GM21717 (cell line): ENCODE measurements at regions not wholly inside any gene's neighbourhood (a gene's known extent, or its start where the extent isn't known, plus 50 kb on each side); places are given as distances from the start of the nearest gene placed in this dataset.
A peak's percentile ranks its signal among the peaks of the same experiment; 100 is the strongest.
"Not testable (repeated sequence)": the region's sequence is repeated elsewhere in the genome, so short reads cannot be mapped to it uniquely, and the experiment has no call there.

Experiments
- ATAC-seq: cut with Tn5 transposase; IDR thresholded peaks from one replicate; pipeline ENCODE4 v1.9.1; 2021; ENCODE audit warnings: mild to moderate bottlenecking, moderate library complexity; ENCODE audit not compliant: unreplicated experiment

DNA sequence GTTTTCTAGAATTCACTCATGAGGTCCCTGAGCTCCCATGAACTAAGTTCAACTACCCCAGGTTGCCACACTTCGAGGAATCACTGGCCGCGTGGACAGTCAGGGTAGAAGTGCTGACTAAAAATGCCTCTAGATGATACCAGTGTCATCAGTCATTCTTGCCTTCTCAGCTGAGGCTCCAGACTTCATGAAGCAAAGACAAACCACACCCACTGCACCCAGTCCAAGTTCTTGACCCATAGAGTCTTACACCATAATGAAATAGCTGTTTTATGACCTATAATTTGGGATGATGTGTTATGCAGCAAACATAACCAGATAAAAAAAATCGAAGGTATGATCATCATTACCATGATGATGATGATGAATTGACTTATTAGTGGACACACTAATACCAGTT is 632.9 kb upstream of the TLE4 start:
- ATAC-seq, result no peak

DNA sequence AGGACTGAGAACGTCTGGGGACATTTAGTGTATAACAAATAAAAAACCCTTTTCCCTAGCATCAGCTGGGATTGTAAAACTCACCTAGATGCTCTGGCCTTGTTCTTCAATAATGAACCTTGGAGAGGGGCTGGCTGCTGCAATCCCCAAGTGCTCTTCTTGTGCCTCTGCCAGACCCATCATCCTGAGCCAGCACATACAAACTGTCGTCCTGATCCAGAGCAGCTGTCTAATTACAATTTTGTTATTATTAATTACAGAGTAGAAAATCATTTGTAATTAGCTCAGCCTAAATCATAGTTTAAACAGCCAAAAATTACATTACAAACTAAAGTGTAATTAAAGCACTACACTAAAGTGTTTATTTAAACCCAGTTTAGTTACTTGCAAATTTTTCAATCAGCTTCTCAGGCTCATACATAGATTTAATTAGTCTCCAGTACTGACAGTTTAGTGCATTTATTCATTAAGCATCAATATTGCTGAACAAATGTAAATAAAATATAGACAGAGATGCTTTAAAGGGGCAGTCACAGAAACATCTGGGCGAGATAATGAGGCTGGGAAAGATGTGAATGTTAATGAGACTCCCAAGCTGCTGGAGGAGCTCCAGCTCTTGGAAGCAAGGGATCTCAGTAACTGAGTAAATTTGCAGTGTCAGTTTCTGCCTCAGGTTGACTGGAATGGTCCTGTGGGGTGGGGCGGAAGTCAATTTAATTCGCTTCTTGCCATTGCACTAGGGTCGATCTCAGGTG is 632.3 kb upstream of the TLE4 start:
- ATAC-seq, result no peak

DNA sequence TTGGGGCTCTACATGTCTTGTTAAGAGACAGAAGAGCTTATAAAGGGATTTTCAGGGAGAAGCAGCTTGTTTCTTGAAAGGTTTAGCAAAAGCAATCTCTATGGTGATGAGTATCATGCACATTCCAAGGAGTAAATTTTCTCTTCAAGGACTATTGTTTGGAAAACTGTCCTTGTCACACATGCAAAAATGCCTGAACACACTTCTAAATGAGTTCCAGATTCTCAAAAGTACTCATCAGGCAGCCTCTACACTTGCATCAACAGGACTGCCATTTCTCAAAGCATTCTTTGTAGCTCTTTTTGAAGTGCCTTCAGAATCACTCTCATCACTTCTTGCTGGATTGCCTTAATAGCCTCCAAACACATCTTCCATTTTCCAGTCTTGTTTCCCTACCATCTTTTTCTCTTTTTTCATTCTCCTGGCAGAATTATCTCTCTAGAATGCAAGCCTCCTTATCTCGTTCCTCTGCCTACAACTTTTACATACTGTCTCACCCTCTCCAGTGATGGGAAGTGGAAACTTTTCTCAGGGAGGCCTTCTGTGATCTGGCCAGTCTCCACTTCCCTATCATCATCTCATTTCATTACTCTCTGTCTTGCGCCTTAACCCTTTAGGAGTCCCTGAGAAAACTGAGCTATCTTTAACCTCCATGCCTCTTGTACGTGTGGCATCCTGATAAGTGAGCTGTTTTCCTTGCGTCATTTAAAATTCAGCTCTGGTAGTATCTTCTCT is 631.5 kb upstream of the TLE4 start:
- no peak for ATAC-seq

DNA sequence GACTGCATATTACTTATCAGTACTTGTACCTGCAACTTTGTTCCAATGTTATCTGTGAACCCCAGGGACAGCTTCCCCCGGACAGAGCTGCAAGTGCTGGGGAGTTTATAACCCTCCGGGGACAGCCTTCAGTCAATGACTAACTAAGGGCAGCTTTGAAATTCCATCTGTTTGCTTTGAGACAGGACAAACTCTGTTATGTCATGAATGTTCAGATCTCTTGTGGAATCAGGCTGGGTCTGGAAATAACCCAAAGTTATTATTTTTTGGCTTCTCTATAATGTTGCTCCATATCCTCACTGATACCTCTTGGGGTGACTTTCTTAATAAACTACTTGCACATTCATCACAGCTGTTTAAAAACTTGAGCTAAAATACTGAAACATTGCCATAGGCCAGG is 617.5 kb upstream of the TLE4 start:
- no peak for ATAC-seq

DNA sequence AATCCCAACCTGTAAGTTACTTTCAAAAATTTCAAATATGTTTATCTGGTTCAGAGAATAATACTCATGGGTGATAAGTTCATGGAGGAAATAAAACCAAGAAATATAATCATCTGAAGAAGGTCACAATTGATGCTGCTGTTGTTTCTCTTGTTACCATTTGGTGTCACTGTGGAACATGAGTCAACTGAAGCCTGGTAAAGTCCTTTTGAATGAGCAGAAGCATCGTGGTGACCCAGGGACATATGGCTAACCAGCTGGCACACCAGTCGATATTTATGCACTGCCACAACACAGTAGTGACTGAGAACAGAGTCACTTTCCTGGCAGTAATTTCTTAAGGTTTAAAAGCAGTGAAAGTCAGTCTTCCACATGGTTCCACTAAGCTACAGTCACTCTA is 612.9 kb upstream of the TLE4 start:
- ATAC-seq, result no peak

DNA sequence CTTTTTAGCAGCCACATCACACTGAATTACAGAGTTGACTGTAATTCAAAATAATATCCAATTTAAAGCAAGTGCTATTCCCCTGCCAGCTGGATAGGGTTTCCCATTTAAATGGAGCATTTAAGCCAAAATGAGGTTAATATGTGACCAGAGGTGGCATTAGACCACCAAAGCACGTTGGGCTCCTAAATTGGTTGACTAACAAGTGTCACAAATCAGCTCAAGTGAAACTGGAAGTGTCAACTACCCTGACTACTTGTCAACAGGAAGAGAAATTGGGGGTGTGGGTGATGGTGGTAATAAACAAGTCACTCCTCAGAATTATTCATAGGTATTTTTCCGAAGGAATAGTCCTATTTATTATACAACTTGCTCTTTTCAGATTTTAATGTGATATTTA is 609.6 kb upstream of the TLE4 start:
- ATAC-seq, result no peak

DNA sequence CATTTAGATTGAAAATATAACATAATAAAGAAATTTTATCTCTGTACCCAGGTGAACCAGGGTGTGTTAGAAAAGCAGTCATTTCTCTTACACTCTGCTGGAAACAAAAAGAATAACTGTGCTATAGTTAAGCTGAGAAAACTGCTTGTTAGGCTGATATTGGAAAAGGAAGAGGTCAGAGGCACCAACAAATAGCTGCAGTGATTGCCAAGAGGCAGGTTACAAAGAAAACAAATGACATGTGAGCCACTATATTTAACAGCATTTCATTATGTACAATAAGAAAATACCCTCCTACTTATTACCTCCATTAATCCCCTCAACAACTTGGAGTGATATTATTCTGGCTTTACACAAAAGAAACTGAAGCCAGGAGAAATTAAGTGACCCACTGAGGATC is 607.9 kb upstream of the TLE4 start:
- no peak for ATAC-seq

DNA sequence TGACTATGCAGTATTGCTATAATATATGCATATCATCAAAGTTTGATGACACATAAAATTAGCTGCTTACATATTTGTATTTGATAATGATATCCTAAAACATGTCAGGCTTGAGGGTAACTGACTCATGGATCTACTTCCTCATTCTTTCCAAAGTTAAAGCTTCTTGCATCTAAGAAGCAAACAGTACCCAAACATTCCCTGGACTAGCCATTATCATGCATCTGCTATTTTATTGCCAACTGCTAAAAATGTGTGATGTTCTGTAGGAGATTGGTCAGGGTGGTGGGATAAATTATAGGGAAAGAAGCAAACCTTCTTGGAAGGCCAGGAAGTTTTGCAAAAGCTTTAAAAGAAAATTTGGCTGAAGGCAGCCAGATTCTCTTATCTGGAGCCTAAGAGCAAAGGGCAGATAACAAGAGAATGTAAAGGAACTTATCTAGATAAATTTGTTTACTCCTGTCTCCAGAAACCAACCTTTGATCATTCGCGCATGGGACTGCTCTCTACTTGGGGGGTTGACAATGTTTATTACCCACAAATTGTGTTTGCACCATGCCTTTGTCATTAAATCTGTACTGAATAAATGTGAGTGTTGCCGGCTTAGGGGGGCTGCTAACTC is 604.1 kb upstream of the TLE4 start:
- no peak for ATAC-seq

DNA sequence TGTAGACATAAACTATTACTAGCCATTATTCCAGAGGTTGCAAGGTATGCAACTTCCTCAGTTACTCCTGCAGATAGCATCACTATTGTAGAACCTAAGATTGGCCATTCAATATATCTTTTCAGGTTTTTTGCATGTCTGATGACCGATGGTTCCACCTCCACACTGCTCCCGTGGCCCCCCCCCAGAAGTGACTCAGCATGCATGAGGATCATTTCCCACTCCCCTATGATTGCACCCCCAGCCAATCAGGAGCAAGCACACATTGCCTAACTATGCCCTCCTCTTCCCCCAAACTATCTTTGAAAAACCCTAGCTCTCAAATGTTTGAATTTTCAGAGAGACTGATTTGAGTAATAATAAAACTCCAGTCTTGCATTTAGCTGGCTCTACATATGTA is 601.4 kb upstream of the TLE4 start:
- ATAC-seq, result no peak

DNA sequence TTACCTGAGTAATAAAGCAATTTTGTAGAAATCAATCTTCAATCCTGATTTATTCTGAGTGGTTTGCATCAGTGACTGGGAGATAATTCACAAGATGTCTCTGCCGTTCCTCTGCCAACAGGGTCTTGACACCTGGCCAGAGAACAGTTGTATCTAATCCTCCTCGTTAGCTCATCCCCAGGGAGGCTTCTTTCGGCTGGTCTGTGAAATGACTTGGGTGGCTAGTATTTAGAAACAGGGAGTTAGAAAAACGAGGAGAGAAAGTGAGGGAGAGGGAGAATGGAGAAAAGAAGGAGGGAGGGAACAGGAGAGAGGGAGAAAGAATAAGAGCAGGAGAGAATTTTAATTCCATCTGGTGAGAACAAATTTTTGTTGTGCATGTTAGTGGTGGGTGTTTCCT is 600.2 kb upstream of the TLE4 start:
- no peak for ATAC-seq

DNA sequence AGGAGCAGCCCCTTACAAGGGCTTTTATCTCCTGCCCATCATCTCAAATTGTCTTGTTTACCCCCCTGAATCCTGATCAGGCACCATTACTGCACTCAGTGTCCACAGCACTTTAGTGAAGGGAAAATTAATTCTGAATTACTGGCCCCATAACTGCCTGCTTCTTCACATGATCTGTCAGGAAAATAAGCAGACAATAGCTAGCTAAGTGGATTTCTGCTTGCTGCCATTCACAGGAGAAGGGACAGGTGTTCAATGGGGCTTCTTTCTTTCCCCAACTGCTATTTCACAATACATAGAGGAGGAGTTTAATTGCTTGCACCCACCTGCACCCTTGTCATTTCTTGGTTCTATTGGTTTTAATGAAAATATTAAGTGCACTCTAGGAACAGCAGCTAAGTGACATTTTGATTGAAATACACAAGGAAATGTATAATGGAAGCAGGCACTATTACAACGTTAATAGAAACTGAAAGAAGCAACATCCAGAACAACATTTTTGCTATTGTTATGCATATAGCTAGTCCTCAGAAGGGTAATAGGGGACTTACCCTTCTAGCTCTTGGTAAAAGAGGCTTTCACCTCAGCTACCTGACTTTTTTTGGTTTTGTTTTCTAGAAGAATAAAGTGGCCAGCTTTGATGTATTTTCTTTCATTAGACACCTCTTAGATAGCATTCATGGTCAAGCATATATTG is 599.3 kb upstream of the TLE4 start:
- ATAC-seq, result peak; percentile 96

DNA sequence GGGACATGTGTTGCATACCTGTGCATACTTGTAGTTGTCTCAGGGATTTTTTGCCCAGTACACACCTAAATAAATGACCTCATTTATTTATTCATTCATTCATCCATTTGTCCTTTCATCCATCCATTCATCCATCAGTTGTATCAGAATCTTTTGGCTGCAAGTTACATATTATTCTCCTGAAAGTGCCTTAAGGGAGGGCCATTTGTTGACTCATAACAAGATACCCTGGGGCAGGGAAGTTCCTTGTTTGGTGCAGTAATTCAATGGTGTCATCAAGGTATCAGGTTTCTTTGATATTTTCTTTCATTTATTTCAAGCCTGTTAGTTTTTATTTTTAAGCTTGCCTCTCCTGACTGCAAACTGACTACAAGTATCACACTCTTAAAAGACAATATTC is 597.9 kb upstream of the TLE4 start:
- no peak for ATAC-seq

DNA sequence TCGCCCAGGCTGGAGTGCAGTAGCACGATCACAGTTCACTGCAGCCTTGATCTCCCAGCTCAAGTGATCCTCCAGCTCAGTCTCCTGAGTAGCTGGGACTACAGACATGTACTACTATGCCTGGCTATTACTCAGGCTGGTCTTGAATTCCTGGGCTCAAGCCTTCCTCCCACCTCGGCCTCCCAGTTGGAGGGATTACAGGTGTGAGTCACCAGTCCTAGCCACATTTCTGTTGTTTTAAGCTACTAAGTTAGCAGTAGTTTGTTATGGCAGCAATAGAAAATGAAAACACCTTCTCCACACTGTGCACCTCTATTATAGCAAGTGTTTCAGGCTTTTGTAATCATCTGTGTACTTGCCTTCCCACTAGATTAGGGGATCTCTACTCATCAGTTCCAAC is 588.9 kb upstream of the TLE4 start:
- ATAC-seq, result no peak

DNA sequence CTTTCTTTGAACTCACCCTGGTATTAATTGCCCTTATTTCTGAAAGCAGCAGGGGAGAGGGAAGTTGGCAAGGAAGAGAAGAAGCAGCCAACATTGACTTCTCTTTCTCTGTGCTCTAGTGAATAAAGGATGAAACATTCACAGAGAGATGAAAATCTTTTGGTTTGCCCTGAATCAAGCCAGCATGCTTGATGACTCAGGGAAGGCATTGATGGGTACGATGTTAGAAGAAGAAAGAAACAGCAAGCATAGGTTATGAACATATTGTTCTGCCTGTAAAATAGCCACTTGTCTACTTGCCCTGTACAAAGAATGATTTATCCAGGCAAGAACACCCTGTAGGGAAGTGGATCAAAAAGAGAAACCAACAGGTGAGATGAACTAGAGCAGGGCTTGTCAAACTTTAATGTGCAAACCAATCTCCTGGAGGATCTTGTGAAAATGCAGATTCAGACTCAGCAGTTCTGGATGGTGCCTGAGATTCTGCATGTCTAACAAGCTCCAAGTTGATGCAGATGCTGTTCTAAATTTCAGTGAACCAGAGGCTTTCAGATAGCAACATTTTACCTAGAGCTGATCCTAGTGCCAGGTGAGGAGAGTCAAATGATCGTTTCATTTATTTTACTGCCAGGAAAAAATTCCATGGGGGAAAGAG is 586.6 kb upstream of the TLE4 start:
- no peak for ATAC-seq

DNA sequence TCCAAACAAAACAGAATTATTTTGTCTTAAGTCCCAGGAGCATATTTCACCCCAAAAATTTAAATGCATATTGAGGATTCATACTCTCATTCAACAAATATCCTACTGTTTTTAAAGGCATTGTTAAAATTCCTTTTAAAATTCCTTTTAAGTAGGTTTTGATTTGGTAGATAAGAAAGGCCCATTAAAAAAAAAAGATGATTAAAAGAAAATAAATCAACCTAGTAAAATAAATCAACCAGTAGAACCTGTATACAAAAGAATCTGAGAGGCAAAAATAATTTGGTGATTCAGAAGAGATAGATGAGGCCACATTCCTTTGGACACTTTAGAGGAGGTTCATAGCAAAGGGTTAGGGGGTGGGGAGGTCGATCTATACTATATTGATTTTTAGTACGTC is 585.3 kb upstream of the TLE4 start:
- no peak for ATAC-seq

DNA sequence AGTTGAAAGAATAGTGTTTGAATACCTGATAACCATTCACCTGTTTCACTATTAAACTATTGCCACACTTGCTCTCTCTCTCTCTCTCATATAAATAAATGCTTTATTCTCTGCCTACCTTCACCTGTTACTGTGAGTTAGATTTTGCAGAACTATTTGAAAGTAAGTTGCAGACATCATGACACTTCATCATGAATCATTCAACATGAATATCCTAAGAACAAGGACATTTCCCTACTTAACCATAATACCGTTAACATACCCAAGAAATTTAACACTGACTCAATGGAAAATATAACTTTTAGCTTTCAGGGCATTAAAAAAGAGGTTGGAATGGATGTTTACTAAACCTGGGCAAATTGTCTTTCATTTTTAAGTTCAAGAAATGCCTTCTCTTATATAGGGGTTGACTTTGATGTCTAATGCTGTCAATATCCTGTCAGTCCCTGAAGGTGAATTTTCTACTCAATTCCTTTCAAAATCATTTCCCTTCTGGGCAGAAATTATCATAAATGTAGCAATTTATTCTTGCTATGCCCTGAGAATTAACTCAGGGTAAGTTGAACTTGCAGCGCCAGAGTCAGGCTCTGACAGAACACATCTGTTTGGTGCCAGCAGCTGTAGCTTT is 582.6 kb upstream of the TLE4 start:
- no peak for ATAC-seq

DNA sequence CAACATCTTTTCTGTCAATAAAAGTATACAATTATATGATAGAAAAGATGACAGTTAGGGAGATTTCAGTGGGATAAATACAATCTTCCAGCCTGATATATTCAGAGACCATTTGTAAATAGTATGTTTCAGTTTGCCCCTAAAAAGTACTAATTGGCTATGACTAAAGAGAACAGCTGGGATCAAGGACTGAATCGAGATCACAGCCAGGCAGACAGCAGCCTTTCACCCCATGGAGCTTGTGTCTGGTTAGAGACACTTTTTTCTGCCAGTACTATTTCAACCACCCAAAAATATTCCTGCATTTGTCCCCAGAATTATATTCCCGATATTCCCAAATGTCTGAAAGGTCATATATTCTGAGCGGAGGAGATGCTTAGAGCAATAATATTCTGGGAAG is 577.3 kb upstream of the TLE4 start:
- ATAC-seq, result no peak

DNA sequence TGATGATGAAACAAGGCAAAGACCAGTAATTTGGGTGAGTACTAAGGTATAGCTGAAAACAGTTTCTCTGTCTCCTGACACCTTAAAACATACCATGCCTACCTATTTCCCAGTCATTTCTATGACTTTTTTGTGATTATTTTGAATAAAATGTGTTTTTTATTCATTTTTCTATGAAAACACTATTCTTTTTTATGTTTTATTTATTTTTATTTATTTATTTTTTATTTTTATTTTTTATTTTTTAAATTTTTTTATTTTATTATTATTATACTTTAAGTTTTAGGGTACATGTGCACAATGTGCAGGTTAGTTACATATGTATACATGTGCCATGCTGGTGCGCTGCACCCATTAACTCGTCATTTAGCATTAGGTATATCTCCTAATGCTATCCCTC is 576.8 kb upstream of the TLE4 start:
- ATAC-seq, result not testable (repeated sequence)

DNA sequence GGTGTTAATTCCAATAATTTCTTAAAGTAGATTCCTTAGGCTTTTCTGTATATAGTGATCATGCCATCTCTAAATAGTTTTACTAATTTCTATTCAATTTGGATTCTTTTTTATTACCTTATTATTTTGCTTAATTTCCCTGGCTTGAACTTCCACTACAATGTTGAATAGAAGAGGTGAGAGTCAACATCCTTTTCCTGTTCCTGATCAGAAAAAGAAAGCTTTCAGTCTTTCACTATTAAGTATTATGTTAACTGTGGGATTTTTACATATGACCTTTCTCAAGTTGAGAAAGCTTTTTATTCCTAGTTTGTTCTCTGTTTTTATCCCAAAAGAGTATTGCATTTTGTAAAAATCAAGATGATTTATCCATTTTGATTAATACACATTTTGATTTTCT is 574.5 kb upstream of the TLE4 start:
- no peak for ATAC-seq

DNA sequence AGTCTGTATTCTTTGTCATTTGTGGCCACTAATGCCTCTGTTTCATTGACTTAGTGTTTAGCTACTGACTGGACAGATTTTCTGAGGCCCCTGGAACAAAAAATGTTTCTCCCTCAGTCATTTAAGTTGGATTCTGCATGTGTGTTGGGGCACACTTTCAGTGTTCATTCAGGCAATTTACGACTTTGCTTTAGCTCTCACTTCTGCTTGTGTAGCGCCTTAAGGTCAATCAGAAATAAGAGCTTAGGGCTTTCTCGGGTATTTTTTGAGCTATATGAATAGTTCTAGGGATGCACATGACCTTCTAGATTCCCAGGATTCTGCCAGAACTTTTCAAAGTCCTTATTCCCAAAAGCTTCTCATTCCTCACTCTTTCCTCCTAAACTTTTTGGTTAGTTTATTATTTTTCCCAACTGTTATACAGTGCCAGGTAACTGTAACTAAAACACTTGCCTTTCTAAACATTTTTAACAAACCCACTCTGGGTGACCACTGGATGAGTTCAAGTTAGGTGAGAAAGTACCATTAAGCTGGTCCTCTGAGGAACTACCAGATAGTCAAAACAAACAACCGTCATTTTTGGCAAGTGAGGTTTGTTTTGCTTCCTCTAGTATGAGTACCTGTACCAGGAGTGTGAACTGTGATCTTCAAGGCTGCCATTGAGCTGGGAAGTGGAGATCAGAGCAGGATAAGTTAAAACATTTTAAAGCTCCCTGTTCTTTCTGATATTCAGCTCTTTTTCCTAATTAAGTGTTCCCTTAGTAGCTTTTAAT is 571.3 kb upstream of the TLE4 start:
- no peak for ATAC-seq
